Ovary (tissue), 3 donors: ENCODE measurements at regions not wholly inside any gene's neighbourhood (a gene's known extent, or its start where the extent isn't known, plus 50 kb on each side); places are given as distances from the start of the nearest gene placed in this dataset.

Source experiments
- CTCF ChIP-seq, 3 donors: fragments of 450-650 bp in 2 of 3; fragments of 200-600 bp in 1 of 3; IDR thresholded peaks; one replicate each; pipeline versions ENCODE4 v1.5.1 to v1.8.0; 2016 to 2022; ENCODE audit warnings: antibody characterized with exemption in 3 of 3, mild to moderate bottlenecking in 1 of 3
- EP300 ChIP-seq: sonication (generic); formaldehyde crosslinking; IDR thresholded peaks from one replicate; pipeline ENCODE4 v1.6.1; 2017; ENCODE audit warnings: antibody characterized with exemption
- donor health status: DM: no; HTN: no; CAD: no.

- TF ChIP-seq EP300 (no peak), CTCF (IDR thresholded peaks at IDR 0.05) (no peak)
These were observed 54.0 kb upstream of the COL5A2 start for GRCh38 chr2:189233527-189233926.
